AG08396 (cell line): ENCODE measurements at regions not wholly inside any gene's neighbourhood (a gene's known extent, or its start where the extent isn't known, plus 50 kb on each side); places are given as distances from the start of the nearest gene placed in this dataset.
"Not testable (repeated sequence)": the region's sequence is repeated elsewhere in the genome, so short reads cannot be mapped to it uniquely, and the experiment has no call there.

Experiments
- DNase-seq: peaks from one replicate; pipeline ENCODE4 v3.0.0; 2012; ENCODE audit warnings: low spot score, mixed read lengths

- DNase-seq = not testable (repeated sequence)
These were observed 1195.5 kb downstream of the TMEM121 start for GRCh38 chr14:106721926-106722325.

- DNase-seq = not testable (repeated sequence)
These were observed 1196.7 kb downstream of the TMEM121 start for GRCh38 chr14:106722813-106723687.

- not testable (repeated sequence) for DNase-seq
These were observed 1201.6 kb downstream of the TMEM121 start for GRCh38 chr14:106727962-106728361.

GRCh38 chr14:106728611-106729010 lies 1202.2 kb downstream of the TMEM121 start:
- no peak for DNase-seq

GRCh38 chr14:106729551-106729950 lies 1203.2 kb downstream of the TMEM121 start:
- no peak for DNase-seq

- no peak for DNase-seq
These were observed 1207.4 kb downstream of the TMEM121 start for GRCh38 chr14:106733771-106734170.

GRCh38 chr14:106737021-106737420 lies 1210.6 kb downstream of the TMEM121 start:
- no peak for DNase-seq

GRCh38 chr14:106738075-106738474 lies 1211.7 kb downstream of the TMEM121 start:
- DNase-seq = no peak

GRCh38 chr14:106738598-106739258 lies 1212.3 kb downstream of the TMEM121 start:
- DNase-seq = not testable (repeated sequence)

GRCh38 chr14:106741086-106741827 lies 1214.9 kb downstream of the TMEM121 start:
- not testable (repeated sequence) for DNase-seq

GRCh38 chr14:106745016-106745767 lies 1218.8 kb downstream of the TMEM121 start:
- not testable (repeated sequence) for DNase-seq

- not testable (repeated sequence) for DNase-seq
These were observed 1223.7 kb downstream of the TMEM121 start for GRCh38 chr14:106750089-106750488.

- not testable (repeated sequence) for DNase-seq
These were observed 1227.4 kb downstream of the TMEM121 start for GRCh38 chr14:106753751-106754150.

- DNase-seq = not testable (repeated sequence)
These were observed 1231.1 kb downstream of the TMEM121 start for GRCh38 chr14:106757444-106757843.

- not testable (repeated sequence) for DNase-seq
These were observed 1235.8 kb downstream of the TMEM121 start for GRCh38 chr14:106761886-106762816.

GRCh38 chr14:106764968-106765369 lies 1238.6 kb downstream of the TMEM121 start:
- DNase-seq = not testable (repeated sequence)

GRCh38 chr14:106766145-106766544 lies 1239.8 kb downstream of the TMEM121 start:
- DNase-seq = no peak

- DNase-seq = not testable (repeated sequence)
These were observed 1240.3 kb downstream of the TMEM121 start for GRCh38 chr14:106766551-106767277.

GRCh38 chr14:106768230-106768629 lies 1241.8 kb downstream of the TMEM121 start:
- DNase-seq = not testable (repeated sequence)
